KMS-11 (cell line): ENCODE measurements at regions not wholly inside any gene's neighbourhood (a gene's known extent, or its start where the extent isn't known, plus 50 kb on each side); places are given as distances from the start of the nearest gene placed in this dataset.

Experiments
- H2AFZ ChIP-seq: fragments of 200-600 bp; sonication (generic); 2 replicates; pipeline ENCODE4 v1.6.1; 2016; ENCODE audit warnings: antibody characterized with exemption, mixed run types, low read depth
- H3K27ac ChIP-seq: fragments of 200-600 bp; sonication (generic); 2 replicates; pipeline ENCODE4 v1.6.1; 2016; ENCODE audit warnings: mild to moderate bottlenecking, mixed run types
- H3K27me3 ChIP-seq: fragments of 200-600 bp; sonication (generic); 2 replicates; pipeline ENCODE4 v1.6.1; 2017; ENCODE audit warnings: mild to moderate bottlenecking, low read depth, mixed run types, moderate library complexity; ENCODE audit not compliant: insufficient read depth
- H3K36me3 ChIP-seq: fragments of 200-600 bp; sonication (generic); 2 replicates; pipeline ENCODE4 v1.6.1; 2017; ENCODE audit warnings: mild to moderate bottlenecking, mixed run types; ENCODE audit not compliant: insufficient read depth
- H3K4me1 ChIP-seq: fragments of 200-600 bp; sonication (generic); 2 replicates; pipeline ENCODE4 v1.6.1; 2016; ENCODE audit warnings: mild to moderate bottlenecking, low read depth, mixed run types; ENCODE audit not compliant: poor library complexity, severe bottlenecking
- H3K4me2 ChIP-seq: fragments of 200-600 bp; sonication (generic); 2 replicates; pipeline ENCODE4 v1.7.0; 2016; ENCODE audit warnings: mild to moderate bottlenecking, mixed run types
- H3K4me3 ChIP-seq: fragments of 200-600 bp; sonication (generic); IDR thresholded peaks from 2 replicates; pipeline ENCODE4 v1.6.1; 2017; ENCODE audit warnings: low read depth, low read length, mixed read lengths; ENCODE audit not compliant: insufficient read depth
- H3K79me2 ChIP-seq: fragments of 200-600 bp; sonication (generic); 2 replicates; pipeline ENCODE4 v1.6.1; 2016; ENCODE audit warnings: low read depth, mixed run types; ENCODE audit not compliant: insufficient read depth
- H3K9ac ChIP-seq: fragments of 200-600 bp; sonication (generic); 2 replicates; pipeline ENCODE4 v1.6.1; 2016; ENCODE audit warnings: mild to moderate bottlenecking, mixed run types
- H4K20me1 ChIP-seq: fragments of 200-600 bp; sonication (generic); 2 replicates; pipeline ENCODE4 v1.6.1; 2016; ENCODE audit warnings: mild to moderate bottlenecking, mixed run types; ENCODE audit not compliant: insufficient read depth
- CTCF ChIP-seq: fragments of 200-600 bp; sonication (generic); conservative IDR thresholded peaks from 2 replicates; pipeline ENCODE4 v1.6.1; 2017; ENCODE audit warnings: low read depth, mild to moderate bottlenecking, antibody characterized with exemption, low read length, moderate library complexity, mixed read lengths

- H3K79me2 ChIP-seq, result no peaks in the 10 kb centered on the region
- no peaks in the 10 kb centered on the region for H3K4me1 ChIP-seq
- no peak overlapping the region for H3K4me2 ChIP-seq
- H3K4me3 ChIP-seq, result no peak overlapping the region
- no peaks in the 10 kb centered on the region for H3K27me3 ChIP-seq
- no peak overlapping the region for H2AFZ ChIP-seq
- H4K20me1 ChIP-seq, result no peaks in the 10 kb centered on the region
- no peak overlapping the region for H3K9ac ChIP-seq
- H3K27ac ChIP-seq, result no peak overlapping the region
- no peaks in the 10 kb centered on the region for H3K36me3 ChIP-seq
- TF ChIP-seq CTCF, result no peak
Observed at GRCh38 chr12:104850781-104851180, 107.3 kb downstream of the SLC41A2 start.

DNA sequence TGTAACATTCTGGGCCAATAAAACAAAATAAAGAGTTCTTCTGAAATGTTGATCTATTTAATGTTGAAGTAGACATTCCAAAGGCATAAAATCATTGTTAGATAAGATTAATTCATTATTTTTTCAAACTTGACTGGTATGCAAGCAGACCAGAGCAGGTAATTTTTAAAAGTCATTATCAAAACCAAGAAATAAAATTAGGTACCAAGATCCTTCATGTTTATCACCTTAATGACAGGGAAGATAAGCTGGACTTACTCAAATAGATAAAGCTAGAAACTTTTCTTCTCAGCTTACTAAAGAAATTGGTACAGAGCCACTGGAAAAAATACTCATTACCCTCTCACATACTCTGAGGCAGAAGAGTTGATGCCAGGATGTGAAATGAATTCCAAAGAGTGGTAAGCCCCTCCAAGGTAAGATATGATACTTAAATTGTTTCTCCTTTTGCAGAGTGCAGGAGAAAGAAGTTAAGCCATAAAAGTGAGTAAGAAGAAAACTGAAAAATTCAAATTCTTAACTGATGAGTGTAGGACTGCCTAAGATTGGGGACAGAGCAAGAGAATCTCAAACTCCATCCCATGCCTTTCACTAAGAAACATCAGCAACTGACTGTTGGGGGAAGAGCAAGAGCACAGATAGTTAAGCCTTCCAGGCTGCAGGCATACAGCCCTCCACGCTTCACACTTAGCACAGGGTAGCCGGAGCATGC lies 111.9 kb downstream of the SLC41A2 start:
- H3K27ac ChIP-seq, result no peak overlapping the region
- H3K79me2 ChIP-seq, result no peaks in the 10 kb centered on the region
- H3K9ac ChIP-seq, result no peak overlapping the region
- H2AFZ ChIP-seq, result no peak overlapping the region
- H3K27me3 ChIP-seq, result no peaks in the 10 kb centered on the region
- H4K20me1 ChIP-seq, result no peaks in the 10 kb centered on the region
- H3K4me3 ChIP-seq, result no peak overlapping the region
- H3K36me3 ChIP-seq, result no peaks in the 10 kb centered on the region
- H3K4me2 ChIP-seq, result no peak overlapping the region
- no peak for TF ChIP-seq CTCF
- H3K4me1 ChIP-seq, result no peaks in the 10 kb centered on the region

GRCh38 chr12:104844123-104844522 lies 114.0 kb downstream of the SLC41A2 start:
- Histone ChIP-seq H3K79me2 (no peaks in the 10 kb centered on the region), H3K4me3 (no peak overlapping the region), H2AFZ (no peak overlapping the region), H3K27me3 (no peaks in the 10 kb centered on the region), H3K9ac (no peak overlapping the region), H3K4me2 (no peak overlapping the region), H4K20me1 (no peaks in the 10 kb centered on the region), H3K36me3 (no peaks in the 10 kb centered on the region), H3K27ac (no peak overlapping the region), H3K4me1 (no peaks in the 10 kb centered on the region)
- TF ChIP-seq CTCF, result no peak

GRCh38 chr12:104840262-104840661 lies 117.8 kb downstream of the SLC41A2 start:
- Histone ChIP-seq H3K4me3 (no peak overlapping the region), H3K4me1 (no peaks in the 10 kb centered on the region), H4K20me1 (no peaks in the 10 kb centered on the region), H3K9ac (no peak overlapping the region), H3K27ac (no peak overlapping the region), H2AFZ (no peak overlapping the region), H3K79me2 (no peaks in the 10 kb centered on the region), H3K27me3 (no peaks in the 10 kb centered on the region), H3K4me2 (no peak overlapping the region), H3K36me3 (no peaks in the 10 kb centered on the region)
- no peak for TF ChIP-seq CTCF
